NB4 (cell line): ENCODE measurements at regions not wholly inside any gene's neighbourhood (a gene's known extent, or its start where the extent isn't known, plus 50 kb on each side); places are given as distances from the start of the nearest gene placed in this dataset.

Experiments used
- CTCF ChIP-seq: IDR thresholded peaks from one replicate; pipeline ENCODE4 v1.5.1; 2012; ENCODE audit warnings: low read depth, low read length
- MAX ChIP-seq: IDR thresholded peaks from 2 replicates; pipeline ENCODE4 v1.6.1; 2011; ENCODE audit warnings: low read depth, low read length
- MYC ChIP-seq: IDR thresholded peaks from 2 replicates; pipeline ENCODE4 v1.6.1; 2011; ENCODE audit warnings: low read depth, low read length
- POLR2A ChIP-seq: IDR thresholded peaks from 2 replicates; pipeline ENCODE4 v1.6.1; 2011; ENCODE audit warnings: mild to moderate bottlenecking; ENCODE audit not compliant: insufficient read length; ENCODE audit errors: extremely low read depth

- TF ChIP-seq MYC = no peak
- TF ChIP-seq POLR2A = no peak
- no peak for TF ChIP-seq CTCF
- no peak for TF ChIP-seq MAX
Measured at GRCh38 chr1:228830185-228830953, 95.1 kb downstream of the RHOU start.
